ENCODE measurements at regions not wholly inside any gene's neighbourhood (a gene's known extent, or its start where the extent isn't known, plus 50 kb on each side); places are given as distances from the start of the nearest gene placed in this dataset.

DNA sequence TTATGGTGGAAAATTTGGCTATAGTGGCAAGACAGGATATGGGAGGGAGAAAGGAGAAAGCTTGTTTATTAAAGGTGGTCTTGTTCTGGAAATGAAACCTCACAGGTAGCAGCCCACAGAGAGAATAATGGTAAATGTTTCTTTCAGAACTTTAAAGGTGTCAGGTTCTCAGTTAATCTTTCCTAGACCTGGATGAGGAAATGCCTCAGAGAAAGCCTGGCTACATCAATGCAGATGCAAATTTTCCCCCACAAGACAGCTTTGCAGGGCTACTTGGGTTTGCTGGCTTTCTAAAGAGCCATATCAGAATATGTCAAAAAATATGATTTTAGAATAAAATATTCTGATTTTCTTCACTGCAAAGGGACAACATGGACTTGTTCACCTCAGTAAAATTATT lies 715.0 kb downstream of the FAM133A start:
- no peak overlapping the region for H3K27ac Mint-ChIP-seq
- POLR2A ChIA-PET = no interaction called here
- intact Hi-C loops (cut with micrococcal nuclease) = no loop called here

DNA sequence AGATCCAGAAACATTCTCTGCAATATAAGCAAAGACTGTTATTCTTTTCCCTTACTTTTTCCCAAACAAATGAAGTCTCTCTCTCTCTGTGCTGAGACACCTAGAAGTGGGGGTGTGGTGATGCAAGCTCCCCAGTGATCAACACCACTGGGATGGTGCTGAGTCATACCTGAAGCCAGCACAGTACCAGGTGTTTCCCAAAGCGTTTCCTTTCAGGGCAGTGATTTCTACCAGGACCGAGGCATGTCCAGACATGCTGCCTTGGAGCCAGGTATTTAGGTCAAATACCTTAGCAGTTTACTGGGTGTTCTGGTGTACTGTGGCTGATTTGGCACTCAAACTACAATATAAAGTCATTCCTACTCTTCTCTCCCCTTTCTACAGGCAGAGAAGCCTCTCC lies 726.5 kb downstream of the FAM133A start:
- CTCF ChIA-PET = no interaction called here
- no peak for DNase-seq
- Mint-ChIP-seq H3K27ac (no peak overlapping the region), H3K36me3 (no peaks in the 10 kb centered on the region), H3K4me1 (ENCODE audit: low read depth) (no peaks in the 10 kb centered on the region), H3K4me3 (no peak overlapping the region), H3K9me3 (peaks cover 4% of the 10 kb centered on the region), H3K27me3 (no peaks in the 10 kb centered on the region)
- POLR2A ChIA-PET = no interaction called here
- intact Hi-C loops (cut with micrococcal nuclease) = no loop called here

More for the DNA sequence above, 715.0 kb downstream of the FAM133A start:
- peaks cover 14% of the 10 kb centered on the region for H3K9me3 Mint-ChIP-seq
- H3K27me3 Mint-ChIP-seq = no peaks in the 10 kb centered on the region
- no peaks in the 10 kb centered on the region for H3K4me1 Mint-ChIP-seq (ENCODE audit: low read depth)
- H3K36me3 Mint-ChIP-seq = no peaks in the 10 kb centered on the region
- no peak for DNase-seq
- no peak overlapping the region for H3K4me3 Mint-ChIP-seq
- CTCF ChIA-PET = no interaction called here

GRCh38 chrX:94401426-94401825 lies 727.4 kb downstream of the FAM133A start:
- Mint-ChIP-seq H3K4me3 (no peak overlapping the region), H3K27me3 (no peaks in the 10 kb centered on the region), H3K9me3 (peaks cover 4% of the 10 kb centered on the region), H3K27ac (no peak overlapping the region), H3K36me3 (no peaks in the 10 kb centered on the region), H3K4me1 (ENCODE audit: low read depth) (no peaks in the 10 kb centered on the region)
- ChIA-PET POLR2A (no interaction called here), CTCF (no interaction called here)
- intact Hi-C loops (cut with micrococcal nuclease) = no loop called here
- DNase-seq = no peak

DNA sequence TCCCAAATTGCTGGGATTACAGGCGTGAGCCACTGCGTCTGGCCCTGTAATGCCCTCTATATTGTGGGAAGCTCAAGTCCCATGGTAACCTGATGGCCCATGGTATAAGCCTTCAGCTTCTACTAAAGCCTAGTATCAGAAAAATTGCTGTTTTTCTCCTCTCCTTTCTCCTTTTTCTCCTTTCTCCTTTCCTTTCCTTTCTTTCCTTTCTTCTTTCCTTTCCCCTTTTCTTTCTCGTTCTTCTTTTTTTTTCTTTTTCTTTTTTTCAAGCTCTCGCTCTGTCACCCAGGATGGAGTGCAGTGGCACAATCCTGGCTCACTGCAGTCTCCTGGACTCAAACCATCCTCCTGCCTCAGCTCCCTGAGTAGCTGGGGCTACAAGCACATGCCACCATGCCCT lies 740.7 kb downstream of the FAM133A start:
- peaks cover 2% of the 10 kb centered on the region for H3K9me3 Mint-ChIP-seq
- H3K36me3 Mint-ChIP-seq = no peaks in the 10 kb centered on the region
- no peaks in the 10 kb centered on the region for H3K27me3 Mint-ChIP-seq
- no peaks in the 10 kb centered on the region for H3K4me1 Mint-ChIP-seq (ENCODE audit: low read depth)
- no peak for DNase-seq
- no peak overlapping the region for H3K4me3 Mint-ChIP-seq
- intact Hi-C loops (cut with micrococcal nuclease) = no loop called here
- H3K27ac Mint-ChIP-seq = no peak overlapping the region
- ChIA-PET CTCF (no interaction called here), POLR2A (no interaction called here)

- DNase-seq = no peak
- ChIA-PET POLR2A (no interaction called here), CTCF (no interaction called here)
- H3K27ac Mint-ChIP-seq = no peak overlapping the region
- H3K27me3 Mint-ChIP-seq = no peaks in the 10 kb centered on the region
- no peak overlapping the region for H3K4me3 Mint-ChIP-seq
- H3K4me1 Mint-ChIP-seq (ENCODE audit: low read depth) = no peaks in the 10 kb centered on the region
- H3K36me3 Mint-ChIP-seq = no peaks in the 10 kb centered on the region
- intact Hi-C loops (cut with micrococcal nuclease) = no loop called here
- peaks cover 2% of the 10 kb centered on the region for H3K9me3 Mint-ChIP-seq
These were observed 744.1 kb downstream of the FAM133A start for GRCh38 chrX:94418065-94418464.

GRCh38 chrX:94424456-94424855 lies 750.5 kb downstream of the FAM133A start:
- Mint-ChIP-seq H3K4me3 (no peak overlapping the region), H3K4me1 (ENCODE audit: low read depth) (no peaks in the 10 kb centered on the region), H3K27ac (no peak overlapping the region), H3K27me3 (no peaks in the 10 kb centered on the region), H3K9me3 (no peaks in the 10 kb centered on the region), H3K36me3 (no peaks in the 10 kb centered on the region)
- ChIA-PET POLR2A (no interaction called here), CTCF (no interaction called here)
- intact Hi-C loops (cut with micrococcal nuclease) = no loop called here
- no peak for DNase-seq

- Mint-ChIP-seq H3K4me1 (ENCODE audit: low read depth) (no peaks in the 10 kb centered on the region), H3K36me3 (no peaks in the 10 kb centered on the region), H3K4me3 (no peak overlapping the region), H3K27ac (no peak overlapping the region), H3K27me3 (no peaks in the 10 kb centered on the region), H3K9me3 (no peaks in the 10 kb centered on the region)
- intact Hi-C loops (cut with micrococcal nuclease) = no loop called here
- ChIA-PET POLR2A (no interaction called here), CTCF (no interaction called here)
- DNase-seq = no peak
These were observed 756.1 kb downstream of the FAM133A start for GRCh38 chrX:94430091-94430490.

GRCh38 chrX:94435799-94436198 lies 761.8 kb downstream of the FAM133A start:
- Mint-ChIP-seq H3K4me1 (ENCODE audit: low read depth) (no peaks in the 10 kb centered on the region), H3K36me3 (no peaks in the 10 kb centered on the region), H3K27ac (no peak overlapping the region), H3K4me3 (no peak overlapping the region), H3K27me3 (no peaks in the 10 kb centered on the region), H3K9me3 (peaks cover 5% of the 10 kb centered on the region)
- DNase-seq = no peak
- ChIA-PET POLR2A (no interaction called here), CTCF (no interaction called here)
- intact Hi-C loops (cut with micrococcal nuclease) = no loop called here

DNA sequence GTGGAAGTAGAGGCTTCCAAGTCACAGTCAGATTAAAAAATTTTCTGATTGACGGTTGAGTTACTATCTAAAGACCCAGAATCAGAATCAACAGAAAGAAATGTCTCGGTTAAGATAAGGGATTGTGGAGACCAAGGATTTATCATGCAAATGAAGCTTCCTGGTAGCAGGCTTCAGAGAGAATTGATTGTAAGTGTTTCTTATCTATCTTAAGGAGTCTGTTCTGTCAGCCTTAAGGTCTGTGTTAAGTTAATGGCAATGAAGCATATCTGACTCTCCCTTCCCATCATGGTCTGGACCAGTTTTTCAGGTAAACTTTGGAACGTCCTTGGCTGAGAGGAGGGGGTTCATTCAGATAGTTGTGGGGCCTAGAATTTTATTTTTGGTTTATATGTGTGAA lies 780.2 kb downstream of the FAM133A start:
- Mint-ChIP-seq H3K9me3 (no peaks in the 10 kb centered on the region), H3K4me3 (no peak overlapping the region)
- intact Hi-C loops (cut with micrococcal nuclease) = no loop called here

GRCh38 chrX:94454606-94455005 lies 780.6 kb downstream of the FAM133A start:
- Mint-ChIP-seq H3K4me1 (ENCODE audit: low read depth) (no peaks in the 10 kb centered on the region), H3K27ac (no peak overlapping the region), H3K36me3 (no peaks in the 10 kb centered on the region), H3K4me3 (no peak overlapping the region), H3K27me3 (no peaks in the 10 kb centered on the region), H3K9me3 (no peaks in the 10 kb centered on the region)
- intact Hi-C loops (cut with micrococcal nuclease) = no loop called here
- ChIA-PET CTCF (no interaction called here), POLR2A (no interaction called here)
- DNase-seq = no peak

More for the DNA sequence above, 780.2 kb downstream of the FAM133A start:
- ChIA-PET POLR2A (no interaction called here), CTCF (no interaction called here)
- Mint-ChIP-seq H3K4me1 (ENCODE audit: low read depth) (no peaks in the 10 kb centered on the region), H3K27me3 (no peaks in the 10 kb centered on the region), H3K27ac (no peak overlapping the region), H3K36me3 (no peaks in the 10 kb centered on the region)
- no peak for DNase-seq

GRCh38 chrX:94455782-94456181 lies 781.8 kb downstream of the FAM133A start:
- CTCF ChIA-PET = no interaction called here
- POLR2A ChIA-PET = no interaction called here
- Mint-ChIP-seq H3K4me1 (ENCODE audit: low read depth) (no peaks in the 10 kb centered on the region), H3K4me3 (no peak overlapping the region), H3K27ac (no peak overlapping the region), H3K36me3 (no peaks in the 10 kb centered on the region), H3K27me3 (no peaks in the 10 kb centered on the region), H3K9me3 (no peaks in the 10 kb centered on the region)
- intact Hi-C loops (cut with micrococcal nuclease) = no loop called here
- DNase-seq = no peak

DNA sequence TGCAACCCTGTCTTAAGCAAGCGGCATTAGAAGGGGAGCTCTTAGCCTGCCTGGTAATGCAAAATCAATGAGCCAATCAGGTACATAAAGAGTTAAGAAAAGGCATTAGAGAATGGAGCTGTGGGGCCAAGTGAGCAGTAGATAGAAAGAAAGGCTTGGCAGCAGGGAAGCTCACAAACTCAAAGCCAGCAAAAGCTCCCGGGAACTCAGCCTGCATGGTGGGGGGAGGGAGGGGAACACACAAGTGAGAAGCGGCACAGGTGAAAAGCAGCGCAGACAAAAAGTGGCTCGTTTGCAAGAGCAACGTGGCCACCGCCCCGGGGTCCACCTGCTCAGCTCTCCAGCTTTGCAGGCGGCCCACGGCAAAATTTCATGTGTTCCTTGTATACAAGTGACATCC lies 818.5 kb downstream of the FAM133A start:
- Mint-ChIP-seq H3K27me3 (no peaks in the 10 kb centered on the region), H3K36me3 (no peaks in the 10 kb centered on the region), H3K4me1 (ENCODE audit: low read depth) (no peaks in the 10 kb centered on the region), H3K4me3 (no peak overlapping the region), H3K9me3 (peaks cover 2% of the 10 kb centered on the region), H3K27ac (no peak overlapping the region)
- POLR2A ChIA-PET = no interaction called here
- intact Hi-C loops (cut with micrococcal nuclease) = no loop called here
- CTCF ChIA-PET = no interaction called here
- no peak for DNase-seq

DNA sequence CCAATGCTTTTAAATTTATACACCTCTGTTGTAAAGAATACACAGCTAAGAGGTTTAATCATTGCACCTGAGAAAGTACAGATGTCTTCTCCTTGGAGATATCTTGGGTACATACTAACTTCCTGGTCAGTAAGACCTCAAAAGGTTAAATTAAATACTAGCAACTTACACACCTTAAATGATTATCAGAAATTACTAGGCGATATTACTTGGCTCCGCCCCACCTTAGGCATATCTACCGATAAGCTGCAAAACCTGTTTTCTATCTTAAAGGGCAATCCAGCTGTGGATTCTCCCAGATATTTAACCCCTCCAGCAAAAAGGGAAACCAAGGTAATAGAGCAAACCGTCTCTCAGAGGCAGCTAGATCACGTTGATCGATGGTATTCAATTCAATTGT lies 819.4 kb downstream of the FAM133A start:
- no peaks in the 10 kb centered on the region for H3K27me3 Mint-ChIP-seq

DNA sequence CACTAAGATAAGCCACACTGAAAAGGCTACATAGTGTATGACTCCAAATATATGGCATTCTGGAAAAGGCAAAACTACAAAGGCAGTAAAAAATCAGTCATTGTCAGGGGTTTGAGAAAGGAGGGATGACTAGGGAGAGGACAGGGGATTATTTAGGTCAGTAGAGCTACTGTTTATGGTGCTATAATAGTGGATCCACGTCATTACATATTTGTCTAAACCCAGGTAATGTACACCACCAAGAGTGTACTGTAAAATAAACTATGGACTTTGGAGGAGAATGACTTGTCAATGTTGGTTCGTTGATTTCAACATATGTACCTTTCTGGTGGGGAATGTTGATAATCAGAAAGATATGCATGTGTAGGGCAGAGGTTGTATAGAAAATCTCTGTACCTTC lies 837.6 kb downstream of the FAM133A start:
- H3K9me3 Mint-ChIP-seq = no peaks in the 10 kb centered on the region
- H3K27ac Mint-ChIP-seq = no peak overlapping the region
- POLR2A ChIA-PET = no interaction called here
- no peak overlapping the region for H3K4me3 Mint-ChIP-seq
- CTCF ChIA-PET = no interaction called here
- no peak for DNase-seq
- no peaks in the 10 kb centered on the region for H3K4me1 Mint-ChIP-seq (ENCODE audit: low read depth)
- no peaks in the 10 kb centered on the region for H3K36me3 Mint-ChIP-seq
- no peaks in the 10 kb centered on the region for H3K27me3 Mint-ChIP-seq
- intact Hi-C loops (cut with micrococcal nuclease) = no loop called here

More for the DNA sequence above, 819.4 kb downstream of the FAM133A start:
- CTCF ChIA-PET = no interaction called here
- intact Hi-C loops (cut with micrococcal nuclease) = no loop called here
- Mint-ChIP-seq H3K4me3 (no peak overlapping the region), H3K36me3 (no peaks in the 10 kb centered on the region), H3K27ac (no peak overlapping the region), H3K4me1 (ENCODE audit: low read depth) (no peaks in the 10 kb centered on the region), H3K9me3 (peaks cover 2% of the 10 kb centered on the region)
- POLR2A ChIA-PET = no interaction called here
- DNase-seq = no peak

Data from activated CD4-positive, alpha-beta memory T cell treated with anti-CD3 and anti-CD28 coated beads for 36 hours (primary cell).